ENCODE measurements at regions not wholly inside any gene's neighbourhood (a gene's known extent, or its start where the extent isn't known, plus 50 kb on each side); places are given as distances from the start of the nearest gene placed in this dataset.

GRCh38 chr18:54033052-54033451 is 191.4 kb downstream of the MBD2 start:
- Histone ChIP-seq H3K27ac (no peak overlapping the region), H3K36me3 (no peaks in the 10 kb centered on the region), H3K4me3 (no peak overlapping the region), H3K27me3 (no peaks in the 10 kb centered on the region), H3K9me3 (no peaks in the 10 kb centered on the region), H3K4me1 (no peaks in the 10 kb centered on the region)
- 85 to 86% methylated on average over 3 of the region's 3 CpGs for WGBS, 2 donors
- intact Hi-C loops (cut with DNase I) = no loop called here
- DNase-seq = no peak
- no peak for TF ChIP-seq CTCF (IDR thresholded peaks at IDR 0.05)
- no peak for TF ChIP-seq POLR2A (IDR thresholded peaks at IDR 0.05)
- no peak for TF ChIP-seq POLR2AphosphoS5 (IDR thresholded peaks at IDR 0.05)

- Histone ChIP-seq H3K4me1 (no peaks in the 10 kb centered on the region), H3K9me3 (no peaks in the 10 kb centered on the region), H3K27ac (no peak overlapping the region), H3K4me3 (no peak overlapping the region), H3K27me3 (no peaks in the 10 kb centered on the region), H3K36me3 (no peaks in the 10 kb centered on the region)
- no peak for DNase-seq
- intact Hi-C loops (cut with DNase I) = no loop called here
- TF ChIP-seq POLR2AphosphoS5 (IDR thresholded peaks at IDR 0.05) (no peak), CTCF (IDR thresholded peaks at IDR 0.05) (no peak), POLR2A (IDR thresholded peaks at IDR 0.05) (no peak), EP300 (IDR thresholded peaks at IDR 0.05) (no peak)
Measured at GRCh38 chr18:54032412-54032811, 192.1 kb downstream of the MBD2 start.

- no peak overlapping the region for H3K4me3 ChIP-seq
- no peak for DNase-seq
- intact Hi-C loops (cut with DNase I) = no loop called here
Measured at GRCh38 chr18:54031243-54031642, 193.2 kb downstream of the MBD2 start.

GRCh38 chr18:54030434-54030833 is 194.0 kb downstream of the MBD2 start:
- TF ChIP-seq CTCF (IDR thresholded peaks at IDR 0.05) (no peak), EP300 (IDR thresholded peaks at IDR 0.05) (no peak), POLR2AphosphoS5 (IDR thresholded peaks at IDR 0.05) (no peak), POLR2A (IDR thresholded peaks at IDR 0.05) (no peak)
- Histone ChIP-seq H3K27ac (no peak overlapping the region), H3K36me3 (no peaks in the 10 kb centered on the region), H3K4me1 (no peaks in the 10 kb centered on the region), H3K4me3 (no peak overlapping the region), H3K9me3 (no peaks in the 10 kb centered on the region), H3K27me3 (no peaks in the 10 kb centered on the region)
- no peak for DNase-seq
- WGBS, 2 donors = 90 to 96% methylated on average over 2 of the region's 2 CpGs
- intact Hi-C loops (cut with DNase I) = no loop called here

More at GRCh38 chr18:54031243-54031642, 193.2 kb downstream of the MBD2 start:
- no peaks in the 10 kb centered on the region for H3K9me3 ChIP-seq
- no peaks in the 10 kb centered on the region for H3K36me3 ChIP-seq
- TF ChIP-seq POLR2A (IDR thresholded peaks at IDR 0.05) (no peak), CTCF (IDR thresholded peaks at IDR 0.05) (no peak), POLR2AphosphoS5 (IDR thresholded peaks at IDR 0.05) (no peak), EP300 (IDR thresholded peaks at IDR 0.05) (no peak)
- no peak overlapping the region for H3K27ac ChIP-seq
- no peaks in the 10 kb centered on the region for H3K4me1 ChIP-seq
- H3K27me3 ChIP-seq = no peaks in the 10 kb centered on the region

DNA sequence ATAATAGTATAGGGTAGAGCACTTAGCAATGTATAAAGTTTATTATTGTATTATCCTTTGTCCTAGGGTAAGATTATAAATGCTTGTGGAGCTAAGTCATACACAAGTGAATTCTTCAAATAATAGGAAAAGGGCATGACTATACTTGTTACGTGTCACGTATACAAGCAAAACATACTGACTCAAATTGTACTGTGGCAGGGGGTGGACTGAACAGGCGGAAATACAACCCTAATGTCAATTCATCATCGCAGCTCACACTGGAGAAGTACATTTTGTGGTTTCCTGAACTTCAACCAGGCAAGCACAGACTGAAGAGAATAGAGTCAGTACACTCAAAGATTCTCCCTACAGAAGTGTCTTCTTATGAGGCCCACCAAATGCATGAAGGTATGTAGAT is 201.0 kb downstream of the MBD2 start:
- 65 to 71% methylated on average over 4 of the region's 4 CpGs for WGBS, 2 donors
- TF ChIP-seq EP300 (IDR thresholded peaks at IDR 0.05) = no peak
- no peak for TF ChIP-seq CTCF (IDR thresholded peaks at IDR 0.05)
- no peak for TF ChIP-seq POLR2A (IDR thresholded peaks at IDR 0.05)
- TF ChIP-seq POLR2AphosphoS5 (IDR thresholded peaks at IDR 0.05) = no peak

More for the DNA sequence above, 201.0 kb downstream of the MBD2 start:
- Histone ChIP-seq H3K36me3 (no peaks in the 10 kb centered on the region), H3K27ac (no peak overlapping the region), H3K4me3 (no peak overlapping the region), H3K9me3 (no peaks in the 10 kb centered on the region), H3K4me1 (no peaks in the 10 kb centered on the region), H3K27me3 (no peaks in the 10 kb centered on the region)
- no peak for DNase-seq
- intact Hi-C loops (cut with DNase I) = no loop called here
